LNCaP clone FGC (cell line): ENCODE measurements at regions not wholly inside any gene's neighbourhood (a gene's known extent, or its start where the extent isn't known, plus 50 kb on each side); places are given as distances from the start of the nearest gene placed in this dataset.
"Not testable (repeated sequence)": the region's sequence is repeated elsewhere in the genome, so short reads cannot be mapped to it uniquely, and the experiment has no call there.

Source experiments
- DNase-seq: peaks from one replicate; pipeline ENCODE4 v3.0.0-alpha.2; 2011; ENCODE audit warnings: low read depth
- H3K4me3 ChIP-seq: 2 replicates; pipeline ENCODE4 v1.5.1; 2011; ENCODE audit warnings: mild to moderate bottlenecking, low read depth, low read length, control low read depth
- TF ChIP-seq, protein P1 (sequence below): IDR thresholded peaks from 2 replicates; pipeline ENCODE4 v1.5.1; 2012; ENCODE audit warnings: mild to moderate bottlenecking; ENCODE audit not compliant: control insufficient read depth, insufficient read depth; ENCODE audit errors: extremely low read depth

DNA sequence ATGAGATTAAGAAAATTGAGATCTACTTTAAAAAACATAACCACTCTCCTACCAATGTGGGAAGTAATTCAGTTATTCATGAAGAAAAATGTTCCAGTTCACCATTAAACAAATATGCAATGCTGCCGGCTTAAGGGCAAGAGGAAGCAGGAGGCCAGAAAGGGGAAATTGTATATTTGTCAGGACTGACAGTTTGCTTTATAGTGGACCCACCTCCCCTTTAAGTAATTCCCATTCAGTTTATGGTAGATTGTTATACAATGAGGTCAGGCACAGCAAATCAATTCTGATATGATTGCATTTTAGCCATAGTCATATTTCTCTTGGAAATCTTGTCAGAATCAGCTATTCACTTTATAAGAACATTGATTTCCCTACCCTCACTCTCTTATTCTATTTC, 547.8 kb downstream of the FRK start:
- TF ChIP-seq, protein P1, sequence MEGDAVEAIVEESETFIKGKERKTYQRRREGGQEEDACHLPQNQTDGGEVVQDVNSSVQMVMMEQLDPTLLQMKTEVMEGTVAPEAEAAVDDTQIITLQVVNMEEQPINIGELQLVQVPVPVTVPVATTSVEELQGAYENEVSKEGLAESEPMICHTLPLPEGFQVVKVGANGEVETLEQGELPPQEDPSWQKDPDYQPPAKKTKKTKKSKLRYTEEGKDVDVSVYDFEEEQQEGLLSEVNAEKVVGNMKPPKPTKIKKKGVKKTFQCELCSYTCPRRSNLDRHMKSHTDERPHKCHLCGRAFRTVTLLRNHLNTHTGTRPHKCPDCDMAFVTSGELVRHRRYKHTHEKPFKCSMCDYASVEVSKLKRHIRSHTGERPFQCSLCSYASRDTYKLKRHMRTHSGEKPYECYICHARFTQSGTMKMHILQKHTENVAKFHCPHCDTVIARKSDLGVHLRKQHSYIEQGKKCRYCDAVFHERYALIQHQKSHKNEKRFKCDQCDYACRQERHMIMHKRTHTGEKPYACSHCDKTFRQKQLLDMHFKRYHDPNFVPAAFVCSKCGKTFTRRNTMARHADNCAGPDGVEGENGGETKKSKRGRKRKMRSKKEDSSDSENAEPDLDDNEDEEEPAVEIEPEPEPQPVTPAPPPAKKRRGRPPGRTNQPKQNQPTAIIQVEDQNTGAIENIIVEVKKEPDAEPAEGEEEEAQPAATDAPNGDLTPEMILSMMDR: no peak
- no peak for DNase-seq
- no peak overlapping the region for H3K4me3 ChIP-seq

DNA sequence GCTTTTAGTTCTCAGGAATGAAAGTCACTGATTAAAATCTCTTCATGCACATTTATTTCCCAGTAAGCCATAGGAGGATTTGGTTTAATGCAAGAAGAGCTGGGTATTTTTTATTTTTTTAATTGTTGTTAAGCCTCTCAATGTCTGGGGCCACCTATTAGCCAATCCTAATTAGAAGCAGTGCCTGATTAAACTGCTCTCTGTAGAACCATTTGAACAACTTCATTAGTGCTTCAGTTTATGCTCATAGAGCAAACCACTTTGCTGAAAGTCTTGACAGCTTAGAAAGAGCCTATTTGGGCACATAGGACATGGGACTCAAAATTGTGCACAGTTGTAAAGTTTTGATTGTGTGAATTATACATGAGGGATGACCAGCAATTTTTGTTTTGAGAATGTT, 548.9 kb downstream of the FRK start:
- DNase-seq: no peak
- TF ChIP-seq, protein P1: no peak
- no peak overlapping the region for H3K4me3 ChIP-seq

DNA sequence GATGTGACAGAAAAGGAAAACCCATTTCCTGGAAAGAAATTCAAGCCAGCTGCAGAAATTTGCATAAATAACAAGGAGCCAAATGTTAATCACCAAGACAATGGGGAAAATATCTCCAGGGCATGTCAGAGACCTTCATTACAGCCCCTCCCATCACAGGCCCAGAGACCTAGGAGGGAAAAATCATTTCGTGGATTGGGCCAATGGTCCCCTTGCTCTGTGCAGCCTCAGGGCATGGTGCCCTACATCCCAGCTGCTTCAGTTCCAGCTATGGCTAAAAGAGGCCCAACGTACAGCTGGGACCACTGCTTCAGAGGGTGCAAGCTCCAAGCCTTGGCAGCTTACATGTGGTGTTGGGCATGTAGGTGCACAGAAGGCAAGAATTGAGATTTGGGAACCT, 558.3 kb downstream of the FRK start:
- H3K4me3 ChIP-seq, DNase-seq: not testable (repeated sequence)

DNA sequence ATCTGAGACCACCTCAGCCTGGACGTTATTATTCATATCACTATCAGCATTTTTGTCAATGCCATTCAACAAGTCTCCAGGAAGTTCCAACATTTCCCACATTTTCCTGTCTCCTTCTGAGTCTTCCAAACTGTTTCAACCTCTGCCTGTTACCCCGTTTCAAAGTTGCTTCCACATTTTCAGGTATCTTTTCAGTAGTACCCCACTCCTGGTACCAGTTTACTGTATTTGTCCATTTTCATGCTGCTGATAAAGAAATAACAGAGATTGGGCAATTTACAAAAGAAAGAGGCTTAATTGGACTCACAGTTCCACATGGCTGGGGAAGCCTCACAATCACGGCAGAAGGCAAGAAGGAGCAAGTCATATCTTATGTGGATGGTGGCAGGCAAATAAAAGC, 565.5 kb downstream of the FRK start:
- TF ChIP-seq, protein P1: no peak
- DNase-seq: no peak
- no peak overlapping the region for H3K4me3 ChIP-seq

DNA sequence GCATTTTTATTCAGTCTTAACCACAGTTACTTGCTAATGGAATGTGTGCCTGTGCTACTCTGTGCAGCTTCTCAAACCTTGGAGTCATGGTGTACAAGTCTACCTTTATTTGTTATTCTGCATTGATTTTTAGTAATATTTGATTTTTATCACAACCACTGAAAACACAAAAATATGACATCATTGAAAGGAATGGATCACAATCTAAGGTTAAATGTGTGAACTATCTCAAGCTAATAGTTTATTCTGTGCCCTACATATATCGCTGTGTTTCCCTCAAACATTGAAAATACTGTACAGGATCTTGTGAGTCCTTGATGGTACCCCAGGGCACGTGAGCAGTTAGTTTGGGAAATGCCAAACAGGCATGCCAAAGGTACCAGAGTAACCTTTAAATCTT, 573.4 kb downstream of the FRK start:
- H3K4me3 ChIP-seq: no peak overlapping the region
- DNase-seq: no peak
- TF ChIP-seq, protein P1: no peak

DNA sequence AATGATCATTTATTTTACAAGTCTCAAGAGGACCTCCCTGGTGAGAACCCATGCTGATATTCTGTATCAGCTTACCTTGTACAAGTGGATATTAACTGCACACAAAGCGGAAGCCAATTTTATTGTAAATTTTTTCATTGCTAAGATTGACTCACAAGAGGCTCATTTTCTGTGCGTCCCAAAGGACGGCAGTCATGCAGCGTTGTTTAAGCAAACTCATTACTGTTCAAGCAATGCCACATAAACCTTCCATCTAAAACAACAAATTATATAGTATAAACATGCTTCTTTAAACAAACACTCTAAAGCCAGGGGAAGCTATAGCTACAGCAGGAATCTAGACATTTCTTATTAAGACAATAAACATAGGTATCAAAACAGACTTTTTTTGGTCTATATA, 575.3 kb downstream of the FRK start:
- DNase-seq: no peak
- no peak overlapping the region for H3K4me3 ChIP-seq
- TF ChIP-seq, protein P1: peak; percentile 35; the same call in 1 of the 2 replicates

DNA sequence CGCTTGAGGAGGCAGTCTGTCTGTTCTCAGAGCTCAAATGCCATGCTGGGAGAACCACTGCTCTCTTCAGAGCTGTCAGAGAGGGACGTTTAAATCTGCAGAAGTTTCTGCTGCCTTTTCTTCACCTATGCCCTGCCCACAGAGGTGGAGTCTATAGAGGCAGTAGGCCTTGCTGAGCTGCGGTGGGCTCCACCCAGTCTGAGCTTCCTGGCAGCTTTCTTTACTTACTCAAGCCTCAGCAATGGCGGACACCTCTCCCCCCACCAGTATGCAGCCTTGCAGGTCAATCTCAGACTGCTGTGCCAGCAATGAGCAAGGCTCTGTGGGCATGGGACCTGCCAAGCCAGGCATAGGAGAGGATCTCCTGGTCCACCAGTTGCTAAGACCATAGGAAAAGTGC, 580.1 kb downstream of the FRK start:
- DNase-seq, H3K4me3 ChIP-seq: not testable (repeated sequence)

DNA sequence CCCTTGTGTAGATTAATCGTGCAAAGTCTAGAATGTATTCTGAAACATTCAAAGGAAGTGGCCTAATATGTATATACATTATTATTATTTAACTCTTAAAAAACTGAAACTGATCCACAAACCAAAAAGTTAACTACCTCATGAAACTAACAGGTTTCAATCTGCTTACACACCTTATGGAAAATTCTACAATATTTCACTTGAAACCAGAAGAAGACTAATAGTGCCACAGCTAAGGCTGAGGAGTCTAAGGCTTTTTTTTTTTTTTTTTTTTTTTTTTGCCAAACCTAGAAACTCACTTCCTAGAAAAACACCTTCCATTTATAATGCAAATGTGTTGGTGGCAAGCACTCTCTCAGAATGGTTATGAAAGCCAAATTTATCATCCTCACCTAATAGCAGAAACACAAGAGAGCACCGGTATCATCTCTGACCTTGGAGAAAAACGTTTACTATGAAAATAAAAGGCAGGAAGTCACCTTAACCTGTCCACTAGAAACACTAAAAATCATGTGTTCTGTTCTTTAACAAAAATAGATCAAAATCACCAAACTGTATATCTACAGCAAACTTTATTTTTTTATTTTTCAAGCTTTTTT, 586.1 kb downstream of the FRK start:
- no peak for DNase-seq
- H3K4me3 ChIP-seq: no peak overlapping the region
- TF ChIP-seq, protein P1: no peak
